ENCODE measurements at regions not wholly inside any gene's neighbourhood (a gene's known extent, or its start where the extent isn't known, plus 50 kb on each side); places are given as distances from the start of the nearest gene placed in this dataset.

DNA sequence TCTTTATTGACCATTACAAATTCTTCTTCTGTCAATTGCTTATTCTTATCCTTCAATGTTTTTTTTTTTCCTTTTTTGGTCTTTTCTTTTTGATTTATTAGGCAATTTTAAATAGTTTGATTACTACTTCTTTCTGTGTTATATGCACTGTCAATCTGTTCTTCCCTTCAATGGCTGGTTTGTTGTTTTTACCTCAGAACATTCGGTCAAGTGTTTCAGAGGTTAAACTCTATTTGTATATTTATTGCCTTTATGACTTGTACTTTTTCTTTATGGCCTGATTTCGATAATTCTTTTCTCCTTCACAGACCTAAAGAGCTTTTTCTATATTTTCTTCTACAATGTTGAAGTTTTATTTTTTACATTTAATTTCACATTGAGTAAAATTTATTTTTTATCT lies 171.5 kb upstream of the AKR1E2 start:
- no peak overlapping the region for H3K27ac ChIP-seq
- no peak for ATAC-seq
- intact Hi-C loops (cut with DNase I): no loop called here

GRCh38 chr10:4653160-4653559 lies 172.8 kb upstream of the AKR1E2 start:
- Histone ChIP-seq H3K4me1 (peaks cover 0 to 5% of the 10 kb centered on the region in 2 donors), H3K4me3 (no peak overlapping the region), H3K36me3 (no peaks in the 10 kb centered on the region), H3K27me3 (no peaks in the 10 kb centered on the region), H3K9me3 (no peaks in the 10 kb centered on the region), H3K27ac (no peak overlapping the region)
- no peak for ATAC-seq
- TF ChIP-seq, protein P1, sequence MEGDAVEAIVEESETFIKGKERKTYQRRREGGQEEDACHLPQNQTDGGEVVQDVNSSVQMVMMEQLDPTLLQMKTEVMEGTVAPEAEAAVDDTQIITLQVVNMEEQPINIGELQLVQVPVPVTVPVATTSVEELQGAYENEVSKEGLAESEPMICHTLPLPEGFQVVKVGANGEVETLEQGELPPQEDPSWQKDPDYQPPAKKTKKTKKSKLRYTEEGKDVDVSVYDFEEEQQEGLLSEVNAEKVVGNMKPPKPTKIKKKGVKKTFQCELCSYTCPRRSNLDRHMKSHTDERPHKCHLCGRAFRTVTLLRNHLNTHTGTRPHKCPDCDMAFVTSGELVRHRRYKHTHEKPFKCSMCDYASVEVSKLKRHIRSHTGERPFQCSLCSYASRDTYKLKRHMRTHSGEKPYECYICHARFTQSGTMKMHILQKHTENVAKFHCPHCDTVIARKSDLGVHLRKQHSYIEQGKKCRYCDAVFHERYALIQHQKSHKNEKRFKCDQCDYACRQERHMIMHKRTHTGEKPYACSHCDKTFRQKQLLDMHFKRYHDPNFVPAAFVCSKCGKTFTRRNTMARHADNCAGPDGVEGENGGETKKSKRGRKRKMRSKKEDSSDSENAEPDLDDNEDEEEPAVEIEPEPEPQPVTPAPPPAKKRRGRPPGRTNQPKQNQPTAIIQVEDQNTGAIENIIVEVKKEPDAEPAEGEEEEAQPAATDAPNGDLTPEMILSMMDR (IDR thresholded peaks at IDR 0.05): no peak
- intact Hi-C loops (cut with DNase I): no loop called here
- DNase-seq: no peak

More for the DNA sequence above, 171.5 kb upstream of the AKR1E2 start:
- Histone ChIP-seq H3K27me3 (no peaks in the 10 kb centered on the region), H3K4me1 (peaks cover 0 to 5% of the 10 kb centered on the region in 2 donors), H3K9me3 (no peaks in the 10 kb centered on the region), H3K4me3 (no peak overlapping the region), H3K36me3 (no peaks in the 10 kb centered on the region)
- no peak for DNase-seq
- TF ChIP-seq, protein P1 (IDR thresholded peaks at IDR 0.05): no peak

DNA sequence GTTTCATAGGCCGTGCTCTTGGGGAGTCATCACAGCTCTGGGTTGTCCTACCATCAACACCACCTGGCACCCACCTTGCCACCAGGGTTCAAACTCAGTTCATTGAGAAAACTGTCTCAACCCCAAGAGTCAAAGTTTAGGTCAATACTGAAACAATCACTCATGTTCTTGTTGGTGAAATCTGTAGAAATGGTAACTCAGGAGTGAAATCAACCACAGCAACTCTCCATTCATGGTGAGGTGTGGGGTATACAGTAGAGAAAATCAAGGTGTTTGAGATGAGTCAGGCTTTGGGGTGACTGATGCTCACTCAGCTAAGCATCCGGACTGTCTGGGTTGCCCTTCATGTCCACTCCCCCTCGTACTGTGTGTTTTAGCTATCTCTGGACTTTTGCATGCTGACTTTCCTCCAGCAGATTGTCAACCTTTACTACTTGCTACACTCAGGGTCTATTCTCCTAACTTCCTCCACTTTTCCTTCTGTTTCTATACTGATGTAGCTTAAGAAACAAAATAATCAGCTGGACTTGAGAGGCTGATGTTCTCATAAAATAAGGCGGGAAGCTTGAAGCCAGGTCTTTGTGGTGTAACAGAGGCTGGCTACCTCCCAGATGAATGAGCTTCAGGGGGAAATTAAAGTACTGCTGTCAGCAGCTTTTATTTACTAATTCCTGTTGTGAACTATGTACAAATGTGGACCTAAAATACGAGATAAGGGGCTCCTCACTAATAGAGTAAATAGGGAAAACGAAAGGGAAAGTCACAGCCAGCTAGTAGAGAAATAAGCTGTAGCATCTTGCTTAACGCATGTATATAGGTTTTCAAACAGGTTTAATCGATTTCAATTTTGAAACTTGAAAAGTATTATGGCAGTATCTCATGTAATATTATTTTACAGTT lies 173.6 kb upstream of the AKR1E2 start:
- Histone ChIP-seq H3K36me3 (no peaks in the 10 kb centered on the region), H3K4me1 (peaks cover 0 to 5% of the 10 kb centered on the region in 2 donors), H3K4me3 (no peak overlapping the region), H3K9me3 (no peaks in the 10 kb centered on the region), H3K27me3 (no peaks in the 10 kb centered on the region), H3K27ac (no peak overlapping the region)
- DNase-seq: peak in 1 of 4 donors; percentile 13
- intact Hi-C loops (cut with DNase I): no loop called here
- TF ChIP-seq, protein P1 (IDR thresholded peaks at IDR 0.05): no peak
- no peak for ATAC-seq

- H3K4me1 ChIP-seq: peaks cover 0 to 3% of the 10 kb centered on the region in 2 donors
- ATAC-seq (peak; percentile 42), DNase-seq (no peak)
- H3K36me3 ChIP-seq: no peaks in the 10 kb centered on the region
- no peak overlapping the region for H3K27ac ChIP-seq
- no peaks in the 10 kb centered on the region for H3K9me3 ChIP-seq
- no peak overlapping the region for H3K4me3 ChIP-seq
- TF ChIP-seq, protein P1 (IDR thresholded peaks at IDR 0.05): no peak
- intact Hi-C loops (cut with DNase I): no loop called here
- H3K27me3 ChIP-seq: no peaks in the 10 kb centered on the region
Measured at GRCh38 chr10:4651404-4652037, 174.5 kb upstream of the AKR1E2 start.

- Histone ChIP-seq H3K36me3 (no peaks in the 10 kb centered on the region), H3K27ac (no peak overlapping the region), H3K9me3 (no peaks in the 10 kb centered on the region), H3K4me3 (no peak overlapping the region), H3K4me1 (no peaks in the 10 kb centered on the region), H3K27me3 (no peaks in the 10 kb centered on the region)
- intact Hi-C loops (cut with DNase I): no loop called here
- TF ChIP-seq, protein P1 (IDR thresholded peaks at IDR 0.05): no peak
- ATAC-seq (peak; percentile 41), DNase-seq (peak in 1 of 4 donors; percentile 32)
Measured at GRCh38 chr10:4650582-4650981, 175.4 kb upstream of the AKR1E2 start.

All from left lung (tissue), 4 donors.